Tibial nerve (tissue), 4 donors: ENCODE measurements at regions not wholly inside any gene's neighbourhood (a gene's known extent, or its start where the extent isn't known, plus 50 kb on each side); places are given as distances from the start of the nearest gene placed in this dataset.

Experiments used
- DNase-seq, 2 donors: peaks; one replicate each; pipeline ENCODE4 v3.0.0-alpha.2; 2019; ENCODE audit warnings: low spot score in 2 of 2
- H3K27ac ChIP-seq, 4 donors: fragments of 200-600 bp; sonication (generic) in 3 of 4; one replicate each; pipeline ENCODE4 v1.5.1; 2017 to 2019; ENCODE audit warnings: mild to moderate bottlenecking in 1 of 4
- H3K27me3 ChIP-seq, 2 donors: fragments of 200-600 bp; sonication (generic) in 1 of 2; one replicate each; pipeline versions ENCODE4 v1.5.1 to v1.6.0; 2017 to 2019
- H3K36me3 ChIP-seq, 3 donors: fragments of 200-600 bp; sonication (generic); one replicate each; pipeline ENCODE4 v1.5.1; 2018 to 2019
- H3K4me1 ChIP-seq, 4 donors: fragments of 200-600 bp; sonication (generic) in 3 of 4; one replicate each; pipeline ENCODE4 v1.5.1; 2017 to 2019
- H3K4me3 ChIP-seq, 4 donors: fragments of 200-600 bp; sonication (generic) in 3 of 4; one replicate each; pipeline ENCODE4 v1.5.1; 2017 to 2019; ENCODE audit warnings: mild to moderate bottlenecking in 1 of 4, moderate library complexity in 1 of 4
- H3K9me3 ChIP-seq, 4 donors: fragments of 200-600 bp; sonication (generic) in 3 of 4; one replicate each; pipeline ENCODE4 v1.5.1; 2017 to 2019
- CTCF ChIP-seq, 5 experiments: fragments of 200-600 bp in 3 of 5; fragments of 450-650 bp in 2 of 5; sonication (generic) in 3 of 5; IDR thresholded peaks; one replicate each; pipeline ENCODE4 v1.5.1; 2016 to 2019; ENCODE audit warnings: antibody characterized with exemption in 5 of 5, mild to moderate bottlenecking in 3 of 5, moderate library complexity in 2 of 5
- EP300 ChIP-seq, 2 donors: sonication (generic); formaldehyde crosslinking; IDR thresholded peaks; one replicate each; pipeline ENCODE4 v1.6.1; 2017; ENCODE audit warnings: antibody characterized with exemption in 2 of 2, mild to moderate bottlenecking in 1 of 2
- POLR2A ChIP-seq, 2 donors: fragments of 450-650 bp; IDR thresholded peaks; one replicate each; pipeline ENCODE4 v1.6.1; 2017; ENCODE audit warnings: antibody characterized with exemption in 2 of 2, mild to moderate bottlenecking in 2 of 2, moderate library complexity in 2 of 2
- WGBS, 2 donors: methylation state at CpG; one replicate each; pipeline ENCODE4 v1.1.5; 2018; 5-methylcytosine and 5-hydroxymethylcytosine counted together

GRCh38 chr2:236688157-236688556, 118.5 kb downstream of the ACKR3 start:
- H3K27me3 ChIP-seq = no peaks in the 10 kb centered on the region
- H3K4me1 ChIP-seq = peaks cover 0 to 27% (median 8%) of the 10 kb centered on the region in 4 donors
- H3K4me3 ChIP-seq = no peak overlapping the region
- no peak for DNase-seq
- H3K9me3 ChIP-seq = no peaks in the 10 kb centered on the region
- TF ChIP-seq POLR2A (IDR thresholded peaks at IDR 0.05) = no peak
- no peak for TF ChIP-seq CTCF (IDR thresholded peaks at IDR 0.05)
- no peak for TF ChIP-seq EP300 (IDR thresholded peaks at IDR 0.05)
- 69 to 71% methylated on average over 6 of the region's 6 CpGs for WGBS, 2 donors
- H3K36me3 ChIP-seq = no peaks in the 10 kb centered on the region
- H3K27ac ChIP-seq = peak overlapping the region in 1 of 4 donors; percentile 44

GRCh38 chr2:236688563-236689392, 119.2 kb downstream of the ACKR3 start:
- no peak for DNase-seq
- H3K27ac ChIP-seq = no peak overlapping the region
- WGBS, 2 donors = 69 to 70% methylated on average over 23 of the region's 23 CpGs
- H3K27me3 ChIP-seq = no peaks in the 10 kb centered on the region
- H3K9me3 ChIP-seq = no peaks in the 10 kb centered on the region
- no peak overlapping the region for H3K4me3 ChIP-seq
- peaks cover 0 to 27% (median 8%) of the 10 kb centered on the region in 4 donors for H3K4me1 ChIP-seq
- H3K36me3 ChIP-seq = no peaks in the 10 kb centered on the region
- TF ChIP-seq POLR2A (IDR thresholded peaks at IDR 0.05) (no peak), CTCF (IDR thresholded peaks at IDR 0.05) (no peak), EP300 (IDR thresholded peaks at IDR 0.05) (no peak)

GRCh38 chr2:236689393-236689700, 119.7 kb downstream of the ACKR3 start:
- DNase-seq = no peak
- TF ChIP-seq EP300 (IDR thresholded peaks at IDR 0.05) (no peak), POLR2A (IDR thresholded peaks at IDR 0.05) (no peak), CTCF (IDR thresholded peaks at IDR 0.05) (no peak)
- Histone ChIP-seq H3K36me3 (no peaks in the 10 kb centered on the region), H3K27me3 (no peaks in the 10 kb centered on the region), H3K9me3 (no peaks in the 10 kb centered on the region), H3K27ac (no peak overlapping the region), H3K4me1 (peaks cover 0 to 27% (median 8%) of the 10 kb centered on the region in 4 donors), H3K4me3 (no peak overlapping the region)
- 87 to 100% methylated on average over 1 of the region's 1 CpG for WGBS, 2 donors

GRCh38 chr2:236689981-236690380, 120.4 kb downstream of the ACKR3 start:
- DNase-seq = no peak

More at GRCh38 chr2:236689981-236690380, 120.4 kb downstream of the ACKR3 start:
- WGBS, 2 donors = 87 to 92% methylated on average over 3 of the region's 3 CpGs
- TF ChIP-seq POLR2A (IDR thresholded peaks at IDR 0.05) = no peak
- no peak for TF ChIP-seq EP300 (IDR thresholded peaks at IDR 0.05)
- TF ChIP-seq CTCF (IDR thresholded peaks at IDR 0.05) = no peak
- no peaks in the 10 kb centered on the region for H3K36me3 ChIP-seq
- no peak overlapping the region for H3K27ac ChIP-seq
- H3K4me1 ChIP-seq = peaks cover 0 to 27% (median 8%) of the 10 kb centered on the region in 4 donors
- H3K9me3 ChIP-seq = no peaks in the 10 kb centered on the region
- no peak overlapping the region for H3K4me3 ChIP-seq
- no peaks in the 10 kb centered on the region for H3K27me3 ChIP-seq
